GM06990 (cell line): ENCODE measurements at regions not wholly inside any gene's neighbourhood (a gene's known extent, or its start where the extent isn't known, plus 50 kb on each side); places are given as distances from the start of the nearest gene placed in this dataset.
"Not testable (repeated sequence)": the region's sequence is repeated elsewhere in the genome, so short reads cannot be mapped to it uniquely, and the experiment has no call there.

ENCODE experiments used
- DNase-seq: peaks from one replicate; pipeline ENCODE4 v3.0.0-alpha.2; 2011; ENCODE audit not compliant: insufficient read length; ENCODE audit errors: extremely low read depth
- H3K27me3 ChIP-seq: replicated peaks from 2 replicates; pipeline ENCODE4 v1.6.0; 2011; ENCODE audit warnings: low read length; ENCODE audit not compliant: control insufficient read depth, insufficient read depth
- H3K36me3 ChIP-seq: 2 replicates; pipeline ENCODE4 v1.5.1; 2011; ENCODE audit warnings: low read length; ENCODE audit not compliant: control insufficient read depth, insufficient read depth
- H3K4me3 ChIP-seq: replicated peaks from 2 replicates; pipeline ENCODE4 v1.5.1; 2011; ENCODE audit warnings: low read depth, mild to moderate bottlenecking, control low read depth, low read length
- CTCF ChIP-seq: IDR thresholded peaks from 2 replicates; pipeline ENCODE4 v1.5.1; 2011; ENCODE audit warnings: low read length, control low read depth, mild to moderate bottlenecking, inconsistent platforms; ENCODE audit not compliant: insufficient read depth, poor library complexity, severe bottlenecking

DNA sequence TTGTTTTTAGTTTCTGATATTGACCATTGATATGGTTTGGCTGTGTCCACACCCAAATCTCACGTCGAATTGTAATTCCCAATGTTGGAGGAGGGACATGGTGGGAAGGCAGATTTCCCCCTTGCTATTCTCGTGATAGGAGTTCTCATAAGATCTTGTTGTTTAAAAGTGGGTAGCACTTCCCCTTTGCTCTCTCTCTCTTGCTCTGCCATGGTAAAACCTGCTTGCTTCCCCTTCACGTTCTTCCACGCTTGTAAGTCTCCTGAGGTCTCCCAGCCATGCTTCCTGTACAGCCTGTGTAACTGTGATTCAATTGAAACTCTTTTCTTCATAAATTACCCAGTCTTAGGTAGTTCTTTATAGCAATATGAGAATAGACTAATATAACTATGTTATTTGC lies 203.6 kb upstream of the CHORDC1 start:
- no peak for TF ChIP-seq CTCF
- no peak overlapping the region for H3K4me3 ChIP-seq
- no peaks in the 10 kb centered on the region for H3K36me3 ChIP-seq
- DNase-seq, result no peak
- no peaks in the 10 kb centered on the region for H3K27me3 ChIP-seq

- Histone ChIP-seq H3K4me3 (no peak overlapping the region), H3K27me3 (no peaks in the 10 kb centered on the region), H3K36me3 (no peaks in the 10 kb centered on the region)
- no peak for DNase-seq
- TF ChIP-seq CTCF, result no peak
Observed at GRCh38 chr11:90423378-90423777, 200.5 kb upstream of the CHORDC1 start.

DNA sequence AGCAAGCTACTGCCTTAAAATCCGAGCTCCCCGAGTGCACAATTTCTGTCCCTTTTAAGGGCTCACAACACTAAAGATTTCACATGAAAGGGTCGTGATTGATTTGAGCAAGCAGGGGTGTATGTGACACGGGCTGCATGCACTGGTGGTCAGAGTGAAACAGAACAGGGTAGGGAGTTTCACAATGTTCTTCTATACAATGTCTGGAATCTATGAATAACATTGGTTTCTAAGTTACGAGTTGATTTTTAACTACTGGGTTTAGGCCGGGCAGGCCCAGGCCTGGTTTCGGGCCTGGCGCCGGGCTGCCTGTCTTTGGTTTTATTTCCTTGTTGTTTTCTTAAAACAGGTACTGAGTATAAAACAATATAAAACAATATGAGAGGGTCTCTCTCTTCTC lies 199.9 kb upstream of the CHORDC1 start:
- not testable (repeated sequence) for DNase-seq, H3K27me3 ChIP-seq, H3K36me3 ChIP-seq, H3K4me3 ChIP-seq

DNA sequence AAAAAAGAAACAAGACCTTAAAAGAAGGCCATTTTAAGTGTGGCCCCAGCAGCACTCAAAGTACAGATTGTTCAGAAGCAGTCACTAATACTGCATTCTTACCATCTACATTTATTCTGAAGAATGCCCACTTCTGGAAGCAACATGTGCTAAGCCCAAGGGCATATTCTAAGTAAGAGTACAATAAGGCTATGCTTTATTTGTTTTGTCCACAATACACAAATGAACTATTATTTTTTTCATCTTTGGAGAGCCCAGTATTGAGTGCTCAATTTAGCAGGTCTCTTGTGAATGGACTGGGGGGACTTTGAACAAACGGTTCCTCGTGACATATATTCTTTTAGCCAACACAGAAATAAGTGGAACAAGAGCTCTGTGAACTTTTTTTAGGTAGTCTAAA lies 191.4 kb upstream of the CHORDC1 start:
- no peak overlapping the region for H3K4me3 ChIP-seq
- no peaks in the 10 kb centered on the region for H3K36me3 ChIP-seq
- no peak for DNase-seq
- no peaks in the 10 kb centered on the region for H3K27me3 ChIP-seq
- no peak for TF ChIP-seq CTCF

DNA sequence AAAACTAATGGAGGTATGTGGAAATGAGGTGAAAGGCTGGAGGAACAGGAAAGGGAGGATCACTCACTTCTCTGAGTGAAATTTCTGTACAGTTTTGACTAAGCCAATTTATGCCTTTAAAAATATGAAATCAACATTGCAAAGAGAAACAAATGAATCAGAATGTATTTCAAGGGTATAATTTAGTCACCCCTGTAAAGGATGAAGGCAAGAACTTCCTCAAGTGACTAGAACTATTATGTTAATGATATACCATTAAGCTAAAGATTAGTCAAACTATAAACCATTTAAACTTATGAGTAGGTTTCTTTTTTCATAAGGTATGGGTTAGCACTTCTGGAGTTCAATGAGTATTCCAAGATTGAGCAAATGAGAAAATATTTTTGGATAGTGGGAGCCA lies 184.5 kb upstream of the CHORDC1 start:
- H3K36me3 ChIP-seq, result no peaks in the 10 kb centered on the region
- TF ChIP-seq CTCF, result no peak
- H3K4me3 ChIP-seq, result no peak overlapping the region
- H3K27me3 ChIP-seq, result no peaks in the 10 kb centered on the region
- no peak for DNase-seq

GRCh38 chr11:90392692-90393091 lies 169.8 kb upstream of the CHORDC1 start:
- TF ChIP-seq CTCF, result no peak
- no peak for DNase-seq
- Histone ChIP-seq H3K27me3 (no peaks in the 10 kb centered on the region), H3K36me3 (no peaks in the 10 kb centered on the region), H3K4me3 (no peak overlapping the region)

DNA sequence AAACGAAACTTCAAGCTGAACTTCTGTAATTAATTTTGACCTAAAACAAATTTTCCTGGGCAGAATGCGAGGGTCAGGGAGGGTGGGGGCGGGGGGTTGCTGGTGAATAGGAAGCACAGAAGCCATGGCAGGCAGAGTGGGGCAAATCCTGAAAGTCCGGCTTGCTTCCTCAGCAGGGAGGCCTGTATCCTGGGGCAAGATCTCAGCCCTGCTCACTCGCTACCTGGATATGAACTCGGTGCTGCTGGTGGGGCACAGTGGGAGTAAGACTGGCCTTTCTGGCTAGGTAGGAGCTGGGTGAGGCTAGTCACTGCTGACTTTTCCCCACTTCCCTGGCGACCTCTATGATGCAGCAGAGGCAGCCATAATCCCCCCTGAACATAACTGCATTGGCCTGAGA lies 168.9 kb upstream of the CHORDC1 start:
- no peaks in the 10 kb centered on the region for H3K36me3 ChIP-seq
- no peak for TF ChIP-seq CTCF

More for the DNA sequence above, 168.9 kb upstream of the CHORDC1 start:
- no peak overlapping the region for H3K4me3 ChIP-seq
- no peak for DNase-seq
- H3K27me3 ChIP-seq, result no peaks in the 10 kb centered on the region
